ENCODE measurements at regions not wholly inside any gene's neighbourhood (a gene's known extent, or its start where the extent isn't known, plus 50 kb on each side); places are given as distances from the start of the nearest gene placed in this dataset.

GRCh38 chr6:81890846-81891245, 138.4 kb upstream of the TENT5A start:
- no peak for TF ChIP-seq CTCF (IDR thresholded peaks at IDR 0.05)
- no peak for TF ChIP-seq POLR2A (IDR thresholded peaks at IDR 0.05)
- no peak for TF ChIP-seq POLR2AphosphoS5 (IDR thresholded peaks at IDR 0.05)

Measured in prostate gland (tissue), 2 donors.